ENCODE measurements at regions not wholly inside any gene's neighbourhood (a gene's known extent, or its start where the extent isn't known, plus 50 kb on each side); places are given as distances from the start of the nearest gene placed in this dataset.

GRCh38 chr17:47066095-47066494 lies 87.0 kb upstream of the RPRML start (continued):
- TF ChIP-seq PBX3 (IDR thresholded peaks at IDR 0.05; ENCODE audit: insufficient replicate concordance, low read depth, low read length) = no peak

GRCh38 chr17:47064684-47065083 lies 85.6 kb upstream of the RPRML start:
- Histone ChIP-seq H3K36me3 (ENCODE audit: control insufficient read depth in 2 of 2, insufficient read depth in 2 of 2, low read length in 1 of 2) (no peaks in the 10 kb centered on the region), H2AFZ (ENCODE audit: control insufficient read depth, low read depth, low read length) (no peak overlapping the region), H3K4me1 (ENCODE audit: control insufficient read depth, insufficient read depth, low read length) (peaks cover 3% of the 10 kb centered on the region), H3K9ac (ENCODE audit: control insufficient read depth, insufficient read depth, low read length) (no peak overlapping the region), H3K4me3 (no peak overlapping the region), H3K27ac (ENCODE audit: control insufficient read depth, insufficient read depth) (no peak overlapping the region), H3K4me2 (ENCODE audit: control insufficient read depth, insufficient read depth) (no peak overlapping the region), H4K20me1 (ENCODE audit: control insufficient read depth, insufficient read depth) (no peaks in the 10 kb centered on the region), H3K27me3 (replicated peaks in 1 of 2; ENCODE audit: control insufficient read depth in 2 of 2, insufficient read depth in 2 of 2, low read length in 1 of 2) (no peaks in the 10 kb centered on the region), H3K9me3 (replicated peaks; ENCODE audit: control insufficient read depth, insufficient read depth, low read length) (no peaks in the 10 kb centered on the region), H3K79me2 (ENCODE audit: control insufficient read depth, insufficient read depth, low read length) (peaks cover 7% of the 10 kb centered on the region)
- WGBS (ENCODE audit: insufficient coverage, insufficient replicate concordance, low lambda C conversion rate, missing lambda C conversion rate) = 94% methylated on average over 5 of the region's 5 CpGs
- ChIA-PET RAD21 (ENCODE audit: unreplicated experiment) (no interaction called here), SMC1A (ENCODE audit: uncharacterized antibody, unreplicated experiment) (no interaction called here), CTCF (no interaction called here), POLR2A (no interaction called here)
- no peak for TF ChIP-seq YBX1 (IDR thresholded peaks at IDR 0.05)
- TF ChIP-seq FOS (IDR thresholded peaks at IDR 0.05; ENCODE audit: borderline replicate concordance, extremely low read depth, insufficient read length) = no peak
- TF ChIP-seq RELA (IDR thresholded peaks at IDR 0.05; ENCODE audit: borderline replicate concordance, partially characterized antibody) = no peak
- TF ChIP-seq GABPA (IDR thresholded peaks at IDR 0.05; ENCODE audit: low read depth) = no peak
- no peak for TF ChIP-seq PAX8 (IDR thresholded peaks at IDR 0.05)
- no peak for TF ChIP-seq JUND (IDR thresholded peaks at IDR 0.05; ENCODE audit: low read depth, low read length)
- TF ChIP-seq SMC3 (IDR thresholded peaks at IDR 0.05; ENCODE audit: borderline replicate concordance, low read length) = no peak
- no peak for TF ChIP-seq FOXM1 (IDR thresholded peaks at IDR 0.05; ENCODE audit: low read depth, low read length)
- no peak for TF ChIP-seq SMAD5 (IDR thresholded peaks at IDR 0.05; ENCODE audit: low read depth)
- no peak for TF ChIP-seq NFIC (IDR thresholded peaks at IDR 0.05; ENCODE audit: low read depth, low read length)
- no peak for TF ChIP-seq STAT3 (IDR thresholded peaks at IDR 0.05; ENCODE audit: low read depth, low read length)
- no peak for TF ChIP-seq NR2C1 (IDR thresholded peaks at IDR 0.05)
- TF ChIP-seq GATAD2B (conservative IDR thresholded peaks at IDR 0.05; ENCODE audit: low read depth) = no peak
- TF ChIP-seq POLR2AphosphoS2 (IDR thresholded peaks at IDR 0.05; ENCODE audit: low read depth, low read length) = no peak
- in situ Hi-C loops (cut with MboI) (no loop called here), intact Hi-C loops (cut with micrococcal nuclease; ENCODE audit: unreplicated experiment) (no loop called here)
- ATAC-seq (no peak), FAIRE-seq (no peak), DNase-seq (ENCODE audit: low read depth, low spot score) (no peak)
- BruUV-seq (replicated peaks) = no TSS peak
